Thyroid gland (tissue), 4 donors: ENCODE measurements at regions not wholly inside any gene's neighbourhood (a gene's known extent, or its start where the extent isn't known, plus 50 kb on each side); places are given as distances from the start of the nearest gene placed in this dataset.
"Not testable (repeated sequence)": the region's sequence is repeated elsewhere in the genome, so short reads cannot be mapped to it uniquely, and the experiment has no call there.

Source experiments
- DNase-seq, 2 donors: peaks; one replicate each; pipeline ENCODE4 v3.0.0-alpha.2; 2019
- H3K27ac ChIP-seq, 3 donors: fragments of 200-600 bp; sonication (generic); 1 replicate in 2 of 3; 2 replicates in 1 of 3; pipeline ENCODE4 v1.5.1; 2016 to 2019; ENCODE audit warnings: mild to moderate bottlenecking in 1 of 3, moderate library complexity in 1 of 3
- H3K27me3 ChIP-seq: fragments of 200-600 bp; sonication (generic); one replicate; pipeline ENCODE4 v1.5.1; 2019
- H3K36me3 ChIP-seq, 2 donors: fragments of 200-600 bp; sonication (generic); one replicate each; pipeline ENCODE4 v1.5.1; 2016 to 2019
- H3K4me1 ChIP-seq, 2 donors: fragments of 200-600 bp; sonication (generic); one replicate each; pipeline ENCODE4 v1.5.1; 2017 to 2019
- H3K4me3 ChIP-seq, 3 donors: fragments of 200-600 bp; sonication (generic); replicated peaks in 1 of 3; 1 replicate in 2 of 3; 2 replicates in 1 of 3; pipeline ENCODE4 v1.5.1; 2016; ENCODE audit warnings: mild to moderate bottlenecking in 1 of 3
- H3K9me3 ChIP-seq: fragments of 200-600 bp; sonication (generic); one replicate; pipeline ENCODE4 v1.5.1; 2017
- POLR2A ChIP-seq, 2 donors: fragments of 450-650 bp; IDR thresholded peaks; one replicate each; pipeline ENCODE4 v1.6.1; 2017; ENCODE audit warnings: antibody characterized with exemption in 2 of 2, mild to moderate bottlenecking in 2 of 2, moderate library complexity in 1 of 2
- WGBS, 2 donors: methylation state at CpG; one replicate each; pipeline ENCODE4 v1.1.5; 2017; 5-methylcytosine and 5-hydroxymethylcytosine counted together
- intact Hi-C: fragments of 100-400 bp; cut with DNase I; formaldehyde crosslinking; loops from one replicate; pipeline ENCODE4 v1.15.1; 2023
- TF ChIP-seq, protein P1 (sequence below), 6 experiments: fragments of 200-600 bp in 3 of 6; fragments of 450-650 bp in 3 of 6; sonication (generic) in 3 of 6; IDR thresholded peaks; one replicate each; pipeline ENCODE4 v1.5.1; 2016 to 2019; ENCODE audit warnings: antibody characterized with exemption in 6 of 6, mild to moderate bottlenecking in 2 of 6, inconsistent platforms in 1 of 6, moderate library complexity in 1 of 6

DNA sequence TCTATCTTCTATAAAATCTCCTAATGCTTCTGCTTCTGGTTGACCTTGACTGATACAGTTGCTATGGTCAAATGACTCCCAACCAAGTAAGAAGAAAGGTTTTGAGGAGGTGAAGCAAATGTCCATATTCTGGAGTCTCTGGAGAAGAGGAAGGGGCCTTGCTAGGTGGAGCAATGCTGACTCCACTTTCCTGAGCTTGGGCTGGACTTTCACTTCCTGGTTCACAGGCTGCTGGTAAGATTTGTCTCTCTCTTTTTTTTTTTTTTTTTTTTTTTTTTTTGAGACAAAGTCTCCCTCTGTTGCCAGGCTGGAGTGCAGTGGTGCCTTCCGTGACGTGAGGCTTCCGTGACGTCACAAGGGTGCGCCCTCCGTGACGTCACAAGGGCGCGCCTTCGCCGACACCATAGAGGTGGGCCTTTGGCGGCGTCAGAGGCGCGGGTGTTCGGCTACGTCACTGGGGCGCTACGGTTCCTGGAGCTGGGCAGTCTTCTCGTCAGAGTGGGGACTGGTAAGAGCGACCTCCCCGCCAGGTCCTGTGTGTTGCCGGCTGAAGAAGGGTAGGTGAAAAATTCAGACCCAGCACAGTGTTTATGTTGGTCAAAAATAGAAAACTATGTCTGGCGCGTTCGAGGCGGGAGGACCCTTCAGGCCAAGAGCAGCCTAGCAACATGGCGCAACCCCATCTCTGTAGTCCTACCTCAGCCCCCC lies 93.7 kb upstream of the METTL14 start:
- H3K4me1 ChIP-seq, H3K9me3 ChIP-seq, H3K27me3 ChIP-seq, intact Hi-C loops, H3K36me3 ChIP-seq: not testable (repeated sequence)
- DNase-seq, result peak; percentile 86 to 90
- Histone ChIP-seq H3K4me3 (peak overlapping the region in 2 of 3 donors; percentile 39 to 41), H3K27ac (peak overlapping the region; percentile 67 to 91 (median 68))
- TF ChIP-seq, protein P1, sequence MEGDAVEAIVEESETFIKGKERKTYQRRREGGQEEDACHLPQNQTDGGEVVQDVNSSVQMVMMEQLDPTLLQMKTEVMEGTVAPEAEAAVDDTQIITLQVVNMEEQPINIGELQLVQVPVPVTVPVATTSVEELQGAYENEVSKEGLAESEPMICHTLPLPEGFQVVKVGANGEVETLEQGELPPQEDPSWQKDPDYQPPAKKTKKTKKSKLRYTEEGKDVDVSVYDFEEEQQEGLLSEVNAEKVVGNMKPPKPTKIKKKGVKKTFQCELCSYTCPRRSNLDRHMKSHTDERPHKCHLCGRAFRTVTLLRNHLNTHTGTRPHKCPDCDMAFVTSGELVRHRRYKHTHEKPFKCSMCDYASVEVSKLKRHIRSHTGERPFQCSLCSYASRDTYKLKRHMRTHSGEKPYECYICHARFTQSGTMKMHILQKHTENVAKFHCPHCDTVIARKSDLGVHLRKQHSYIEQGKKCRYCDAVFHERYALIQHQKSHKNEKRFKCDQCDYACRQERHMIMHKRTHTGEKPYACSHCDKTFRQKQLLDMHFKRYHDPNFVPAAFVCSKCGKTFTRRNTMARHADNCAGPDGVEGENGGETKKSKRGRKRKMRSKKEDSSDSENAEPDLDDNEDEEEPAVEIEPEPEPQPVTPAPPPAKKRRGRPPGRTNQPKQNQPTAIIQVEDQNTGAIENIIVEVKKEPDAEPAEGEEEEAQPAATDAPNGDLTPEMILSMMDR (IDR thresholded peaks at IDR 0.05), result peak in 2 of 6 experiments; percentile 32 to 34
- TF ChIP-seq POLR2A (IDR thresholded peaks at IDR 0.05), result peak in 1 of 2 donors; percentile 74
- 17 to 25% methylated on average over 27 to 28 of the region's 28 CpGs for WGBS, 2 donors

DNA sequence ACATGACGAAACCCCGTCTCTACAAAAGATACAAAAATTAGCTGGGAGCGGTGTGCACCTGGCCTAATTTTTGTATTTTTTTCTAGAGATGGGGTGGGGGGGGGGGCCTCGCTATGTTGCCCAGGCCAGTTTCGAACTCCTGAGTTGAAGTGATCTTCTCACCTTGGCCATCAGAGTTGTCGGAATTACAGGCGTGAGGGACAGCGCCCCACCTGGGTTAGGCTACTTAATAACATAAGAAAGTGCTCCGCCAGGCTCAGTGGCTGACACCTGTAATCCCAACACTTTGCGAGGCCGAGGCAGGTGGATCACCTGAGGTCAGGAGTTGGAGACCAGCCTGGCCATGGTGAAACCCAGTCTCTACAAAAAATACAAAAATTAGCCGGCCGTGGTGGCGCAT lies 92.9 kb upstream of the METTL14 start:
- H3K27ac ChIP-seq, result peak overlapping the region in 2 of 3 donors; percentile 67 to 91
- intact Hi-C loops, result not testable (repeated sequence)

DNA sequence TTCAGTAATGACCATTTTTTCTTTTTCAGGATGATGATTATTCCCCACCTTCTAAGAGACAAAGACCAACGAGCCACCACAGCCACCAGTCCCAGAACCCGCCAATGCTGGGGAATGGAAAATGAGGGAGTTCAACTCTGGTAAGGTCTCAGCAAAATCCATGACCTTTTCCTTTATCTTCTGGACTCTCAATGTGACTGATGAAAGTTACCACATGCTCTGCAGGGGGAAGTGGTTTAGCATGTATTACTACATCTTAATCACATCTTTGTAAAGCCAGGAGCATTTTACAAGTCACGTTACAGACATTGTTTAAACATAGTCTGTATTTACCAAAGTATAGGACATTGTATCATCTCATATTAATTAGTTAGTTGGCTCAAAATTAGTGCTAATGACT lies 89.3 kb upstream of the METTL14 start:
- H3K4me1 ChIP-seq, intact Hi-C loops, H3K4me3 ChIP-seq, DNase-seq, H3K27me3 ChIP-seq, H3K27ac ChIP-seq, H3K9me3 ChIP-seq: not testable (repeated sequence)
- WGBS, 2 donors, result 82 to 89% methylated on average over 2 of the region's 3 CpGs
- H3K36me3 ChIP-seq, result peaks cover 0 to 13% of the 10 kb centered on the region in 2 donors

More for the DNA sequence above, 92.9 kb upstream of the METTL14 start:
- WGBS, 2 donors, result 92 to 94% methylated on average over 13 to 14 of the region's 14 CpGs
- not testable (repeated sequence) for H3K36me3 ChIP-seq, H3K9me3 ChIP-seq, H3K4me1 ChIP-seq, H3K27me3 ChIP-seq, DNase-seq
- peak overlapping the region in 1 of 3 donors; percentile 41 for H3K4me3 ChIP-seq

DNA sequence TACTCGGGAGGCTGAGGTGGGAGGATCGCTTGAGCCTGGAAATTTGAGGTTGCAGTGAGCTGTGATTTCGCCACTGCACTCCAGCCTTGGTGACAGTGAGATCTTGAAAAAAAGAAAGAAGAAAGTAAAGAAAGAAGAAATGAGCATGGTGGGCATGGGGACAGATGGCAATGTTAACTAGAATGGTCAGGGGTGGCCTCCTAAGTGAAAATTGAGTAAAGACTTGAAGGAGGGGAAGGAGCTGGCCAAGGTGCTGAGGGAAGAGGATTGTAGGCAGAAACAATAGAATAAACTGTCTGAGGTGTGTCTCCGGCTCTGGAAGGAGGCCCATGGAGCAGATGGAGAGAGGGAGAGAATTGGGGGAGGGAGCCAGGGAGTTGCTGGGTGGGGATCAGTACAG lies 60.1 kb upstream of the METTL14 start:
- H3K27ac ChIP-seq, H3K27me3 ChIP-seq, H3K9me3 ChIP-seq, H3K36me3 ChIP-seq, intact Hi-C loops, DNase-seq, H3K4me1 ChIP-seq, H3K4me3 ChIP-seq: not testable (repeated sequence)
- WGBS, 2 donors, result 86 to 93% methylated on average over 4 of the region's 4 CpGs

DNA sequence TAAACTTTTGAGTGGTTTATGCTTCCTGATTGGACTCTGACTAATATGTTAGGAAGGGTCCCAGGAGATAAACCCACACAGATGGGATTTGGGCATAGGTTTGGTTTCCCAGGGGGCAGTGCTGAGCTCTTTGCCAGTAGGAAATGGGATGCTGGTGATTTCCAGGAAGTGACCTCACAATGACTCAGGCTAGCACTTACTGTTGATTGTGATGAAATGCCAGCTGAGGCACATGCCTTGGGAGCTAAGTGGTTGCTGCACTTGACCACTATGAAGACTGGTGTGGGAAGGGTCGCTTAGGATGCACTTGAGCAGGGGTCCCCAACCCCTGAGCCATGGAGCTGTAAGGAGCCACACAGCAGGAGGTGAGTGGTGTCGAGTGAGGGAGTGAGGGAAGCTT lies 55.5 kb upstream of the METTL14 start:
- H3K4me1 ChIP-seq, H3K9me3 ChIP-seq, H3K4me3 ChIP-seq, H3K27me3 ChIP-seq, intact Hi-C loops, DNase-seq, H3K27ac ChIP-seq: not testable (repeated sequence)
- peaks cover 0 to 14% of the 10 kb centered on the region in 2 donors for H3K36me3 ChIP-seq
- WGBS, 2 donors, result 77 to 81% methylated on average over 2 of the region's 2 CpGs

DNA sequence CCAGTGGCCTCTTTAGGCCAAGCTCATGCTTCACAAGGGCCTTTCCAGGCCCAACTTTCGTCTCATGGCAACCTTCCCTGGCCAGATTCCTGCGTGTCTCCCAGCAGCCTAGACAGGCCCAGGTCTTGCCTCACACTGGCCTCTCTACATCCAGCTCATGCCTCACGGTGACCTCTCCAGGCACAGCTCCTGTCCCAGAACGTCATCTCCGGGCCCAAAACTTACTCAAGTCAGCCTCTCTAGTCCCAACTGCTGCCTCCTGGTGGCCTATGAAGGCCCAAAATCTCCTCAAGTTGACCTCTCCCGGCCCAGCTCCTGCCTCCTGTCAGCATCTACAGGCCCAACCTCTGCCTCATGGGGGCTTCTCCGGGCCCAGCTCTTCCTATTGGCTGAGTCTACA lies 54.3 kb upstream of the METTL14 start:
- DNase-seq, H3K27me3 ChIP-seq, H3K27ac ChIP-seq, H3K4me3 ChIP-seq, H3K9me3 ChIP-seq, intact Hi-C loops, H3K4me1 ChIP-seq: not testable (repeated sequence)
- peaks cover 0 to 14% of the 10 kb centered on the region in 2 donors for H3K36me3 ChIP-seq
- WGBS, 2 donors, result 86% methylated on average over 1 of the region's 7 CpGs; no CpG with 5 or more reads in 1 of the 2 donors

DNA sequence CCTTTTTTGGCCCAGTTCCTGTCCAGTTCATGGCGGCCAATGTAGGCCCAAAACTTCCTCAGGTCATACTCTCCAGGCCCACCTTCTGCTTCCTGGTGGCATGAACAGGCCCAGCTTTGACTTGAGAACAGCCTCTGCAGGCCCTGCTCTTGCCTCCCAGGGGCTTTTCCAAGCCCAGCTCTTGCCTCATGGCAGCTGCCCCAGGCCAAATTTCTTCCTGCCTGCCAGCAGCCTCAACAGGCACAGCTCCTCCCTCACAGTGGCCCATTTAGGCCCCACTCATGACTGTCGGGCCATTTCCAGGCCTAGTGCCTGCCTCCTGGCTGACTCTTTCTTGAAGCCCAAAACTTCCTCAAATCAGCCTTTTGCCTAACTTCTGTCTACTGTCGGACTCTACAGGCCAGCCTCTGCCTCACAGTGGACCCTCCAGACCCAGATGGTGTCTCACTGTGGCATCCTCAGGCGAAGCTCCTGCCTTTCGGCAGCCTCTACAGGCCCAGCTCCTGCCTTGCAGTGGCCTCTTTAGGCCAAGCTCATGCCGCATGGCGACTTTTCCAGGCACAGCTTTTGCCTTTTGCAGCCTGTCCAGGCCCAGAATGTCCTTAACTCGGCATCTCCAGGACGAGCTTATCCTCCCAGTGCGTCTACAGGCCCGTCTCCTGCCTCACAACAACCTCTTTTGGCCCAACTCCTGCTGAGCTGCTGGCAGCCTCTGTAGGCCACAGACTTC lies 53.7 kb upstream of the METTL14 start:
- H3K9me3 ChIP-seq, H3K4me3 ChIP-seq, DNase-seq, H3K27ac ChIP-seq, intact Hi-C loops, H3K27me3 ChIP-seq, H3K4me1 ChIP-seq: not testable (repeated sequence)
- H3K36me3 ChIP-seq, result peaks cover 0 to 14% of the 10 kb centered on the region in 2 donors
- WGBS, 2 donors, result 96 to 97% methylated on average over 10 to 11 of the region's 11 CpGs

DNA sequence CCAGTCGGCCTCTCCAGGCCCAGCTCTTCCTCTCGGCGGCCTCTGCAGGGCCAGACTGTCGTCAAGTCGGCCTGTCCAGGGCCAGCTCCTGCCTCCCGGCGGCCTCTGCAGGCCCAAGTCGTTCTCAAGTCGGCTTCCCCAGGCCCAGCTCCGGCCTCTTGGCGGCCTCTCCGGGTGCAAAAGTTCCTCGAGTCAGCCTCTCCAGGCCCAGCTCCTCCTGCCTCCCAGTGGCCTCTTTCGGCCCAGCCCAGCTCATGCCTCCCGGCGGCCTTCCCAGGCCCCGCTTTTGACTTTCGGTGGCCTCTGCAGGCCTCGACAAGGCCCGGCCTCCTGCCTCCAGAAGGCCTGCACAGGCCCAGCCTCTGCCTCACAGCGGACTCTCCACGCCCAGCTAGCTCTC lies 51.7 kb upstream of the METTL14 start:
- H3K9me3 ChIP-seq, H3K27me3 ChIP-seq, H3K27ac ChIP-seq, DNase-seq, intact Hi-C loops, H3K4me1 ChIP-seq, H3K4me3 ChIP-seq: not testable (repeated sequence)
- H3K36me3 ChIP-seq, result peaks cover 0 to 14% of the 10 kb centered on the region in 2 donors
- 96% methylated on average over 15 to 21 of the region's 22 CpGs for WGBS, 2 donors

DNA sequence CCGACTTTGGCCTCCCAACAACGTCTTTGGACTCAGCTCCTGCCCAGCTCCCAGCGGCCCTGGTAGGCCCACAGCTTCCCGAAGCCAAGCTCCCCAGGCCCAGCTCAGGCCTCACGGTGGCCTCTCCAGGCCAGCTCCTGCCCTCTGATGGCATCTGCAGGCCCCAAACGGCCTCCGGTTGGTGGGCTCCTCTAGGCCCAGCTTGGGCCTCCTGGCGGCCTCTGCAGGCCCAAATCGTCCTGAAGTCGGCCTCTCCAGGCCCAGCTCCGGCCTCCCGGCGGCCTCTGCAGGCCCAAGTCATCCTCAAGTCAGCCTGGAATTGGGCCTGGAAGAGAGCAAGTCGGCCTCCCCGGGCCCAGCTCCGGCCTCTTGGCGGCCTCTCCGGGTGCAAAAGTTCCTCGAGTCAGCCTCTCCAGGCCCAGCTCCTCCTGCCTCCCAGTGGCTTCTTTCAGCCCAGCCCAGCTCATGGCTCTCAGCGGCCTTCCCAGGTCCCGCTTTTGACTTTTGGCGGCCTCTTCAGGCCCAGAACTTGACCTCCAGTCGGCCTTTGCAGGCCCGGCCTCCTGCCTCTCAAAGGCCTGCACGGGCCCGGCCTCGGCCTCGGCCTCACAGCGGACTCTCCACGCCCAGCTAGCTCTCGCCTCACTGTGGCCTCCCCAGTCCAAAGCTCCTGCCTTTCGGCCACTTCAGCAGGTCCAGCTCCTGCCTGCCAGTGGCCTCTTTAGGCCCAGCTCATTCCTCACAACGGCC lies 50.9 kb upstream of the METTL14 start:
- DNase-seq, intact Hi-C loops, H3K4me3 ChIP-seq: not testable (repeated sequence)

More for the DNA sequence above, 50.9 kb upstream of the METTL14 start:
- 96 to 99% methylated on average over 20 to 27 of the region's 33 CpGs for WGBS, 2 donors
- H3K27me3 ChIP-seq, H3K4me1 ChIP-seq, H3K9me3 ChIP-seq, H3K27ac ChIP-seq: not testable (repeated sequence)
- H3K36me3 ChIP-seq, result peaks cover 0 to 14% of the 10 kb centered on the region in 2 donors
